ENCODE measurements at regions not wholly inside any gene's neighbourhood (a gene's known extent, or its start where the extent isn't known, plus 50 kb on each side); places are given as distances from the start of the nearest gene placed in this dataset.

DNA sequence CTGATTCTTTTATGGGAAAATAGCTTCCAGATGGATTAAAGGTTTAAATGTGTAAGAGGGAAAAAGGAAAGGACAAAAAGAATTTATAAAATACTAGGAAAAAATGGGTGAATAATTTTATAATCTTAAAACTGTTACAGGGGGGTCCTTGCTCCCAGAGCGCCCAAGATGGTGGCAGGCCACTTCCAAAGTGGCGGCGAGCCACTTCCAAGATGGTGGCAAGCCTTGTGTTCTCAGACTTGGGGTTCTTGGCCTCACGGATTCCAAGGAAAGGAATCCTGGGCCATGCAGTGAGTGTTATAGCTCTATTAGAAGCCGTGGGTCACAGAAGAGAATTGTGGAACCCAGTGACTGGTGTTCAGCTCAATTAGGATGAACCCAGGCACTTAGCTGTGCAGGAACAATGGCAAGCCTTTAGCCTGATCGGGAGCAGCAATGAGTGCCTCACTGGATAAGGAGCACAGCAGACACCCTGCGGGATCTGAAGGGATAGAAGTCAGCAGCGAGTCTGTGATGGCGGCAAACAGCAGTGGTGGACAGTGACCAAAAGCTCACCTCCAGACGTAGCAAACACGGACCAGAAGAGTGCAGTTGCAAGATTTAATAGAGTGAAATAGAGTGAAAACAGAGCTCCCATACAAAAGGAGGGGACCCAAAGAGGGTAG lies 83.2 kb upstream of the SNCAIP start:
- H3K36me3 Mint-ChIP-seq: peaks cover 3% of the 10 kb centered on the region; the same call in 1 of the 2 replicates
- peaks cover 21% of the 10 kb centered on the region for H3K4me1 Mint-ChIP-seq
- H3K4me3 Mint-ChIP-seq: no peak overlapping the region
- POLR2A ChIA-PET: no interaction called here
- TF ChIP-seq ZNF317 (CRISPR knock-in tag; IDR thresholded peaks at IDR 0.05; ENCODE audit: borderline replicate concordance, low read depth): peak; percentile 84
- TF ChIP-seq TCF7 (CRISPR knock-in tag; IDR thresholded peaks at IDR 0.05; ENCODE audit: low read depth): no peak
- TF ChIP-seq ZNF121 (CRISPR knock-in tag; IDR thresholded peaks at IDR 0.05): no peak
- TF ChIP-seq ZNF232 (CRISPR knock-in tag; IDR thresholded peaks at IDR 0.05): no peak
- no peaks in the 10 kb centered on the region for H3K27me3 Mint-ChIP-seq (ENCODE audit: low read depth)
- peak overlapping the region; percentile 96 for H3K27ac Mint-ChIP-seq
- peaks cover 14% of the 10 kb centered on the region for H3K9me3 Mint-ChIP-seq
- CTCF ChIA-PET: no interaction called here
- peak; percentile 52 for ATAC-seq
- no peak for DNase-seq (ENCODE audit: low spot score)

DNA sequence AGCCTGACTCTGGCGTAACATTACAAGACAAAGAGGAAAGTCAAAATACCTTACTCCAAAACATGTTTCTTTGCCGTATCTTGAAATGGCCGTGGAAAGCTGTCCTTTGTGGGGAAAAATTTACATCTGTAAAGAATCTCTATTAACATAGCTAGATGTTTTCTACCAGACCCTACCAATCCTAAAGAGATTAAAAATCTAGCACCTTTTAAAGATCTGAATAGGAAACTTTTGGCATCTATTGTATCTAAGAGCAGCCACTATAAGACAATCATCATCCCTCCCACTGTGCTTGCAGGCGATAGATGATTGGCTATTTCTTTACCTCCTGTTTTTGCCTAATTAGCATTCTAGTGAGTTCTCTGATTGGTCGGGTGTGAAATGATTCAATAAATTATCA lies 82.5 kb upstream of the SNCAIP start:
- ATAC-seq (peak; percentile 38), DNase-seq (ENCODE audit: low spot score) (no peak)
- H3K4me3 Mint-ChIP-seq: no peak overlapping the region
- no peaks in the 10 kb centered on the region for H3K36me3 Mint-ChIP-seq
- no peak for TF ChIP-seq MLX (CRISPR knock-in tag; IDR thresholded peaks at IDR 0.05)
- TF ChIP-seq PRRX2 (CRISPR knock-in tag; IDR thresholded peaks at IDR 0.05): no peak
- TF ChIP-seq, protein P1, sequence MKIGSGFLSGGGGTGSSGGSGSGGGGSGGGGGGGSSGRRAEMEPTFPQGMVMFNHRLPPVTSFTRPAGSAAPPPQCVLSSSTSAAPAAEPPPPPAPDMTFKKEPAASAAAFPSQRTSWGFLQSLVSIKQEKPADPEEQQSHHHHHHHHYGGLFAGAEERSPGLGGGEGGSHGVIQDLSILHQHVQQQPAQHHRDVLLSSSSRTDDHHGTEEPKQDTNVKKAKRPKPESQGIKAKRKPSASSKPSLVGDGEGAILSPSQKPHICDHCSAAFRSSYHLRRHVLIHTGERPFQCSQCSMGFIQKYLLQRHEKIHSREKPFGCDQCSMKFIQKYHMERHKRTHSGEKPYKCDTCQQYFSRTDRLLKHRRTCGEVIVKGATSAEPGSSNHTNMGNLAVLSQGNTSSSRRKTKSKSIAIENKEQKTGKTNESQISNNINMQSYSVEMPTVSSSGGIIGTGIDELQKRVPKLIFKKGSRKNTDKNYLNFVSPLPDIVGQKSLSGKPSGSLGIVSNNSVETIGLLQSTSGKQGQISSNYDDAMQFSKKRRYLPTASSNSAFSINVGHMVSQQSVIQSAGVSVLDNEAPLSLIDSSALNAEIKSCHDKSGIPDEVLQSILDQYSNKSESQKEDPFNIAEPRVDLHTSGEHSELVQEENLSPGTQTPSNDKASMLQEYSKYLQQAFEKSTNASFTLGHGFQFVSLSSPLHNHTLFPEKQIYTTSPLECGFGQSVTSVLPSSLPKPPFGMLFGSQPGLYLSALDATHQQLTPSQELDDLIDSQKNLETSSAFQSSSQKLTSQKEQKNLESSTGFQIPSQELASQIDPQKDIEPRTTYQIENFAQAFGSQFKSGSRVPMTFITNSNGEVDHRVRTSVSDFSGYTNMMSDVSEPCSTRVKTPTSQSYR (CRISPR knock-in tag; IDR thresholded peaks at IDR 0.05): no peak
- no peak for TF ChIP-seq SMAD3 (CRISPR knock-in tag; IDR thresholded peaks at IDR 0.05; ENCODE audit: borderline replicate concordance)
- no peak for TF ChIP-seq ZNF416 (CRISPR knock-in tag; IDR thresholded peaks at IDR 0.05)
- TF ChIP-seq JAZF1 (CRISPR knock-in tag; IDR thresholded peaks at IDR 0.05): no peak
- TF ChIP-seq ZNF138 (CRISPR knock-in tag; conservative IDR thresholded peaks at IDR 0.05): no peak
- TF ChIP-seq CREM (CRISPR knock-in tag; IDR thresholded peaks at IDR 0.05): no peak
- no peak for TF ChIP-seq OVOL2 (CRISPR knock-in tag; IDR thresholded peaks at IDR 0.05; ENCODE audit: borderline replicate concordance)
- no peak for TF ChIP-seq E2F4 (CRISPR knock-in tag; IDR thresholded peaks at IDR 0.05; ENCODE audit: borderline replicate concordance, low read depth)
- no peak for TF ChIP-seq GABPB1 (CRISPR knock-in tag; IDR thresholded peaks at IDR 0.05)
- TF ChIP-seq ATF2 (CRISPR knock-in tag; IDR thresholded peaks at IDR 0.05; ENCODE audit: borderline replicate concordance, low read depth): no peak
- no peak for TF ChIP-seq CREB1 (CRISPR knock-in tag; IDR thresholded peaks at IDR 0.05)
- TF ChIP-seq, protein P2, sequence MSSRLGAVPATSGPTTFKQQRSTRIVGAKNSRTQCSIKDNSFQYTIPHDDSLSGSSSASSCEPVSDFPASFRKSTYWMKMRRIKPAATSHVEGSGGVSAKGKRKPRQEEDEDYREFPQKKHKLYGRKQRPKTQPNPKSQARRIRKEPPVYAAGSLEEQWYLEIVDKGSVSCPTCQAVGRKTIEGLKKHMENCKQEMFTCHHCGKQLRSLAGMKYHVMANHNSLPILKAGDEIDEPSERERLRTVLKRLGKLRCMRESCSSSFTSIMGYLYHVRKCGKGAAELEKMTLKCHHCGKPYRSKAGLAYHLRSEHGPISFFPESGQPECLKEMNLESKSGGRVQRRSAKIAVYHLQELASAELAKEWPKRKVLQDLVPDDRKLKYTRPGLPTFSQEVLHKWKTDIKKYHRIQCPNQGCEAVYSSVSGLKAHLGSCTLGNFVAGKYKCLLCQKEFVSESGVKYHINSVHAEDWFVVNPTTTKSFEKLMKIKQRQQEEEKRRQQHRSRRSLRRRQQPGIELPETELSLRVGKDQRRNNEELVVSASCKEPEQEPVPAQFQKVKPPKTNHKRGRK (CRISPR knock-in tag; IDR thresholded peaks at IDR 0.05; ENCODE audit: borderline replicate concordance): no peak
- no peak for TF ChIP-seq EMX1 (CRISPR knock-in tag; IDR thresholded peaks at IDR 0.05)
- ChIA-PET CTCF (no interaction called here), POLR2A (no interaction called here)
- H3K27ac Mint-ChIP-seq: no peak overlapping the region
- peaks cover 21% of the 10 kb centered on the region for H3K4me1 Mint-ChIP-seq
- peaks cover 11% of the 10 kb centered on the region for H3K9me3 Mint-ChIP-seq
- H3K27me3 Mint-ChIP-seq (ENCODE audit: low read depth): no peaks in the 10 kb centered on the region
